Upper lobe of left lung (tissue), 4 donors: ENCODE measurements at regions not wholly inside any gene's neighbourhood (a gene's known extent, or its start where the extent isn't known, plus 50 kb on each side); places are given as distances from the start of the nearest gene placed in this dataset.

Source experiments
- CTCF ChIP-seq, 6 experiments: fragments of 450-650 bp in 4 of 6; fragments of 200-600 bp in 2 of 6; sonication (generic) in 2 of 6; IDR thresholded peaks; one replicate each; pipeline ENCODE4 v1.5.1; 2016 to 2019; ENCODE audit warnings: antibody characterized with exemption in 6 of 6
- POLR2A ChIP-seq, 4 donors: fragments of 450-650 bp; IDR thresholded peaks; one replicate each; pipeline ENCODE4 v1.5.1; 2016 to 2017; ENCODE audit warnings: antibody characterized with exemption in 4 of 4, mild to moderate bottlenecking in 2 of 4
- POLR2AphosphoS5 ChIP-seq, 2 donors: sonication (generic); formaldehyde crosslinking; IDR thresholded peaks; one replicate each; pipeline ENCODE4 v1.5.1; 2017; ENCODE audit warnings: antibody characterized with exemption in 2 of 2

DNA sequence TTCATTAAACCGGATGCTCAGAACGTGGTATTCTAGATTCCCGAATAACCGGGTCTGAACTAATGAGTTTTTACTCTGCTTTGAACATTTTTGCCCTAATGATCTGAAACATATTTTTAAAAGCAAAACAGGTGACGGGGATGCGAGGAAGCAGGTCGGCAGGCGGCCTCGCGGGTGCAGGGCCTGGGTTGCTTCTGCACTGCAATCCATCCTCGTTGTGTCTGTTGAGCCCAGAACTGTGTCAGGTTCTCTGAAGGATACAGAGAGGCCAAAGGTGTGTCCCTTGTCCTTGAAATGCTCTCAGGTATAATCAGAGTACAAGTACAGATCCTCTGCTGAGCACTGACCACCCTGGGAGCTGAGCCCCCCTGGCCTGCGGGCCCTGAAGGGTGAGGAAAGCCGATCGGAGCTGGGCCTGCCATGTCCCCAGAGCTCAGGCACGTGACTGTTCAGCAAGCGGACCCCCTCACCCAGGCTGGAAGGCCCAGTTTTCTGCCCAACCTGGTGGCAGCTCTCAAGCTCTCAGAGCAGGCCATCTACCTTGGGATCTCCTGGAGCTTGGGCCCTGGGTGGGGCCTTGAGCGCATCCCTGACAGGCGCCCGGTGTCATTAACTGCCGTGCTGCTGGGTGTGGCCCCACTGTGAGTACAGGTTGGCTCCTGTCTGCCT, 151.8 kb downstream of the OLFM1 start:
- no peak for TF ChIP-seq CTCF (IDR thresholded peaks at IDR 0.05)
- no peak for TF ChIP-seq POLR2AphosphoS5 (IDR thresholded peaks at IDR 0.05)
- no peak for TF ChIP-seq POLR2A (IDR thresholded peaks at IDR 0.05)
